ENCODE measurements at regions not wholly inside any gene's neighbourhood (a gene's known extent, or its start where the extent isn't known, plus 50 kb on each side); places are given as distances from the start of the nearest gene placed in this dataset.
"Not testable (repeated sequence)": the region's sequence is repeated elsewhere in the genome, so short reads cannot be mapped to it uniquely, and the experiment has no call there.

- not testable (repeated sequence) for DNase-seq (ENCODE audit: low spot score)
Observed at GRCh38 chr21:25531538-25532250, 75.6 kb downstream of the MRPL39 start.

DNA sequence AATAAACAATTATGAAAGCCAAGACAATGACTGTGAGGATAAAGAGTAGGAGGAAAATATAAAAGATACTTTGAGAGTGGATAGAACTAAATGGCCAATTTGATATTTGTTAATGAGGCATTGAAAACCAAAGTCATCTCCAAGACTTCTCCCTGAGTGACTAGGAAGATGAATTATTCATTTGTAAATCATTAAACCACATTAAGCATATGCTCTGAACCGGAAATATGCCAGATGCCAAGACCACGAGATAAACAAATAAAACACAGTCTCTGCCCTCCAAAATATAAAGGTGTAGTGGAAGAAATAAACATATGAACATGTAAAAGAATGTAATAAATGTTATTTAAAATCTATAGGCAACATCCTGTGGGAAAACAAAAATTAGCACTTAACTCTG lies 78.8 kb downstream of the MRPL39 start:
- DNase-seq (ENCODE audit: low spot score), result no peak

- DNase-seq (ENCODE audit: low spot score), result no peak
Observed at GRCh38 chr21:25518491-25518911, 88.8 kb downstream of the MRPL39 start.

DNA sequence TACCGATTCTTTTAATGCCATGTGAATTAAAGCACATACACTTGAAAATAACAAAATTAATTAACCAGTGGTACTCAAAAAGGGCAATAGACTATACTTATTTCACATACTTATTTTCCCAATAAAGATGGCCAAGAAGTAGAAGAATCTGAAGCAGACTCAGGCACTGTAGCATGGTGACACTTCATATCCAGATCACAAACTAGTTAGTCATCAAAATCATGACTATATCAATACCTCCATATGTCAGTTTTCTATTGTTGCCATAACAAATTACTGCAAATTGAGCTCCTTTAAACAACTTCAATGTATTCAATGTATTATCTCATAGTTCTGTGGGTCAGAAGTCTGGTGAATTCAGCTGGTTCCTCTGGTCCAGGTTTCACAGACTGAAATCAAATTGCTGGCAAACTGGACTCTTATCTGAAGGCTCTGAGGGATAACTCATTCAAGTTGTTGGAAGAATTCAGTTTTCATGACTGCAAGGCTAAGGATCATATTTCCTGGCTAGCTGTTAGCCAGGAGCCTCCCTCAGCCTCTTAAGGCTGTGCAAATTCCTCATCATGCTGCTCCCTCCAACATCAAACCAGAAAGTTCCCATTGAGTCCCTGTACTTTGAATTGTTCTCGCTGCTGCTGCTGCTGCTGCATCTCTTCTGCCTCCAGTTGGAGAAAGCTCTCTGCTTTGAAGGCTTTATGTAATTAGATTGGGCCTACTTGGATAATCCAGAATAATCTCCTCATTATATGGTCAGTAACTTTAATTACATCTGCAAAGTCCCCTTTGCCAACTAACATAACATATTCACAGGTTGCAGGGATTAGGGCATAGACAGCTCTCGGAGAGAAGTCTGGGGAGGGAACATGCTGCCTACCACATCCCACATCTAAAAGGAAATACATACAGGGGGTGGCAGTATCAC lies 91.5 kb downstream of the MRPL39 start:
- DNase-seq (ENCODE audit: low spot score), result no peak

DNA sequence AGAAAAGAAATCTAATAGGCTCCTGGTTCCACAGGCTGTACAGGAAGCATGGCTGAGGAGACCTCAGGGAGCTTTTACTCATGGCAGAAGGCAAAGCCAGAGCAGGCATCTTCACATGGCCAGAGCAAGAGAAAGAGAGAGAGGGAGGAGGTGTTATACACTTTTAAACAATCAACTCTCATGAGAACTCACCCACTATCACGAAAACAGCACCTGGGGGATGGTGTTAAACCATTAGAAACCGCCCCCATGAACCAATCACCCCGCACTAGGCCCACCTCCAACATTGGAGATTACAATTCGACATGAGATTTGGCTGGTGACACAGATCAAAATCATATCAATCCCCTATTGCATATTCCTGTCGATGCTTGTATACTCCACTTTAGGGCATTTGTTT lies 93.5 kb downstream of the MRPL39 start:
- no peak for DNase-seq (ENCODE audit: low spot score)

DNA sequence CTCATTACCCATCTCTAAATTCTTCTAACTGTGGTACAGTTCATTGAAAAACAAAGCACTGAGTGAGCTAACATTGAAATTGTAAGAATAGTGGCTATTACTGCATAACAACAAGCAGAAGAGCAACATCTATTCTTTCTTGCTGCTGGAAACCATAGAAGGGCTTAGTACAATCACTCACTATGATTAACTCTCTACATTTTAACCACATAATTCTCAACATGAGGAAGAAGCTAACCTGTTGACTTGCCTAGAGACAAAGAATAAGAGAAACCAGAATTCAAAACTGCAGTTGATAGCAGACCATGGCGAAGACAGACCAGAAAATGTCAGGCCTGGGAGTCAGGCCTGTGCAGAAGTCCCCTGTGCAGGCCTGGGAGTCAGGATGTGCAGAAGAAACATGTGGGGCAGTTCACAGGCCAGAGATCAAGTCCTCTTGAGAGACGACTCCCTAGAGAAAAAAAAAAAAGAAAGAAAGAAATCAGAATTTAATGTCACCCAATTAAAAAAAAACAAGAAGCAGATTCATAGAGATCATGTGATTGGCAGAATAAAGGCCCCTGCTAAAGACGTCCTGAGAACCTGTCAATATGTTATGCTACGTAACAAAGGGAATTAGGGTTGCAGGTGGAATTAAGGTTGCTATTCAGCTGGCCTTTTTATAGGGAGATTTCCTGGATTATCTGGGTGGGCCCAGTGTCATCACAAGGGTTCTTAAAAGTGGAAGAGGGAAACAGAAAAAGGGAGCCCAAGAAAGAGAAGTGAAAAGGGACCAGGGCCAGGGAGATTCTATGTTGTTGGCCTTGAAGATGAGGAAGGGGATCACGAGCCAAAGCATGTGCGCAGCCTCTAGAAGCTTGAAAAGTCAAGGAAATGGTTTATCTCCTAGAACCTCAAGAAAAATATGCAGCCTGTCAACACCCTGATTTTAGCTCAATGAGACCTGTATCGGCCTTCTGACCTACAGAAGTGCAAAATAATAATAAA lies 94.9 kb downstream of the MRPL39 start:
- no peak for DNase-seq (ENCODE audit: low spot score)

- no peak for DNase-seq (ENCODE audit: low spot score)
Observed at GRCh38 chr21:25509862-25510261, 97.4 kb downstream of the MRPL39 start.

DNA sequence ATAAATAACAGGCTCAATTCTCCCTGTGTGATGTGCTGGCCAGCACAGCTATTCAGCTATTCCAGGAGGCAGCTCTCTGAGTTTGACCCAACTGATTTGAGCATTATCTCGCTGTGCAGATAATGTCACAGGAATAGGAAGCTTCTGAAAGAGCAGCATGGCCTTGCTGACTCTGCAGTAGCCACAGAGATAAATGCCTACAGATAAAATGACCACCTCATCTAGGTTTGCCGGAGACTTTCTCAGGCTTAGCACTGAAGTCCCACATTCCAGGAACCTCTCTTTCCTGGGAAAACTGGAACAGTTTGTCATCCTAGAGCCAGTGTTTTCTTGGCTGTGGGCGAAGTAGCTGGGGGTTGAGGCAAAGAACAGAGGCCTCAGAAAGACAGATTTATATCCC lies 98.9 kb downstream of the MRPL39 start:
- DNase-seq (ENCODE audit: low spot score), result no peak

- no peak for DNase-seq (ENCODE audit: low spot score)
Observed at GRCh38 chr21:25507522-25507921, 99.8 kb downstream of the MRPL39 start.

- DNase-seq (ENCODE audit: low spot score), result no peak
Observed at GRCh38 chr21:25506887-25507286, 100.4 kb downstream of the MRPL39 start.

DNA sequence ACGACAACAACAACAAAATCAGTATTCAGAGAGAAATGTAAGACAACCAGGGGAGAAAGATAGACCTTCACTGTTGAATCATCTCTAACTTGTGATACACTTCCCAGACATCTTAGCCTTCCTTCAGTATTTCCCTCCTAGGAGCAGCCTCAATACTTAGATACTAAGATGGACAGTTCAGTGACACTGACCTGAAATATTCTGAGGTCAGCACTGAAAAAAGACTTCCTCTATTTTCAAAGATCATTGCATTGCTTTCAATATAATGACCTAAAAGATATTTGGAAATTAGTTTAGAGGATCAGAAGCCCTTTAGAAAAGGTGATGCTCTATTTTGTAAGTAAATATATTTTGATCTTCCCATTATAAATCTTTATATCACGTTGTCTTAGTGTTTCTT lies 101.0 kb downstream of the MRPL39 start:
- no peak for DNase-seq (ENCODE audit: low spot score)

DNA sequence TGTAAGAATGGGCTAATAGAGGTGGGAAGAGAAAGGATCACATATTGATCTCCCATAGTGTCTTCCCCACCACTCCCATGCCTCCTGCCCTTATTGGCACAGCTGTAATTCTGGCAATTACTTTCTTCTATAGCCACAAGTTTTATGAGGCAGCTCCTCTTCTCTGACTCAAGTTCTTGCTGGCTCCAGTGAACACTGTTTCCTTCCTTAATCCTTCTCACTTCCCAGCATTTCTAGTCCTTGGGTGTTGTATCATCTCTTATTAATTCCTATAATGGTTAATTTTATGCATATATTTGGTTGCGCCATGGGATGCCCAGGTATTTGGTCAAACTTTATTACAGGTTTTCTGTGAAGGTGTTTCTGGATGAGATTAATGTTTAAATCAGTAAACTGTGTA lies 103.3 kb downstream of the MRPL39 start:
- DNase-seq (ENCODE audit: low spot score), result no peak

- no peak for DNase-seq (ENCODE audit: low spot score)
Observed at GRCh38 chr21:25501996-25502665, 105.2 kb downstream of the MRPL39 start.

GRCh38 chr21:25501462-25501861 lies 105.8 kb downstream of the MRPL39 start:
- no peak for DNase-seq (ENCODE audit: low spot score)

DNA sequence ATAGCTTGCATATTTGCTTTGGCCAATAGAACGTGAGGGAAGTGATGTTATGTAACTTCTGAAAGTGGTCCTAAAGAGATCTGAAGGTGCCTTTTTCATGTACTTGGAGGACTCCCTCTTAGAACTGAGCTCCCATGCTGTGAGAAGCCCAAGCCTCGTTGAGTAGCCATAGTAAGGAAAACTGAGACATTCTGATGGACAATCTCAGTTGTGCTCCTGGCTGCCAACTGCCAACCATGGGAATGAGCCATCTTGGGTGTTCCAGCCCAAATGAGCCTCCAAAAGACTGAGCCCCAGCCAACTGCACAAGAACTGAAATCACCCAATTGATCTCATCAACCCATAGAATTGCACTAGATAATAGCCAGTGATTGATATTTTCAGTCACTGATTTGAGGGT lies 106.7 kb downstream of the MRPL39 start:
- no peak for DNase-seq (ENCODE audit: low spot score)

GRCh38 chr21:25496825-25497482 lies 110.3 kb downstream of the MRPL39 start:
- DNase-seq (ENCODE audit: low spot score), result no peak

DNA sequence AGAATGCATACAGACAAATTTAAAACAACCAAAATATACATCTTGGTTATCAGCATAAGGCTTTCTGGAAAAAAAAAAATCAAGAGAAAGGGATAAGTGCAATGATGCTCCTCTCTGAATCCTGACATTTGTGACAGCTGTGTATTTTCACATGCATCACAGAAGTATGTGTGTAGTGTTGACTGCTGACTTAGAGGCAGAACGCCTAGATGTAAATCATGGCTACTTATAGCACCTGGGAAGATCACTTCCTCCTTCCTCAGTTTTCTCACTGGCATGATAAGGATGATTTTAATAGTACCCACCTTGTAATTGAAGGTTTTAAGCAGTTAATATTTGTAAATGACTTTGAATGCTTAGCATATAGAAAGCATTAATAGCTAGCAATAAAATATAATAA lies 112.5 kb downstream of the MRPL39 start:
- no peak for DNase-seq (ENCODE audit: low spot score)

DNA sequence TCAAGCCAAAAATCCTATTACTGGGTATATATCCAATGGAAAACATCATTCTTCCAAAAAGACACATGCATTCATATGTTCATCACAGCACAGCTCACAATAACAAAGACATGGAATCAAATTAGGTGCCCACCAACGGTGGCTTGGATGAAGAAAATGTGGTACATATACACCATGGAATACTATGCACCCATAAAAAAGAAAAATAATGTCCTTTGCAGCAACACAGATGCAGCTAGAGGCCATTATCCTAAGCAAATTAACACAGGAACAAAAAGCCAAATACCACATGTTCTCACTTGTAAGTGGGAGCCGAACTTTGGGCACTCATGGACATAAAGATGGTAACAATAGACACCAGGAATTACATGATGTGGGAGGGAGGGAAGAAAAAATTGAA lies 113.6 kb downstream of the MRPL39 start:
- no peak for DNase-seq (ENCODE audit: low spot score)

DNA sequence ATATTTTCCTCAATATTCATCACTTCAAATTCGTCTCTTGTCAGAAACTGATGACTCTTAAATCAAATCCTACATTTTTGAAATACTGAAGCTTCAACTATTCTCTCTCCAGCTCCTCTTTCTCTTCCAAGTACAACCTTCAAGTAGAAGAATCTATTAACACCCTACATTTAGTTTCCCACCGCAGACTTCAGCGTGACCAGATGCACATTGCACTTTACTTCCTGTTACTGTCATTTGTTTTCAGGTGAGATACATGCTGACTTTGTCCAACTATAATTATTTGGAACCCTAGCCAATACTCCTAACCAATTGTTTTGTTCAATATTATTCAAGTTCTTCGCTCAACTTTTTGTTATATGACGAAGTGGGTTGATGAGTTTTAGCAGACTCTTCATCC lies 116.0 kb downstream of the MRPL39 start:
- no peak for DNase-seq (ENCODE audit: low spot score)

- DNase-seq (ENCODE audit: low spot score), result no peak
Observed at GRCh38 chr21:25490742-25491141, 116.5 kb downstream of the MRPL39 start.

- DNase-seq (ENCODE audit: low spot score), result no peak
Observed at GRCh38 chr21:25489673-25490072, 117.6 kb downstream of the MRPL39 start.
